Esophagus muscularis mucosa (tissue), 4 donors: ENCODE measurements at regions not wholly inside any gene's neighbourhood (a gene's known extent, or its start where the extent isn't known, plus 50 kb on each side); places are given as distances from the start of the nearest gene placed in this dataset.

Source experiments
- CTCF ChIP-seq, 3 experiments: fragments of 200-600 bp in 2 of 3; fragments of 450-650 bp in 1 of 3; sonication (generic) in 2 of 3; IDR thresholded peaks; one replicate each; pipeline ENCODE4 v1.5.1; 2017 to 2019; ENCODE audit warnings: antibody characterized with exemption in 3 of 3, mild to moderate bottlenecking in 2 of 3, moderate library complexity in 1 of 3
- EP300 ChIP-seq: sonication (generic); formaldehyde crosslinking; IDR thresholded peaks from one replicate; pipeline ENCODE4 v1.6.1; 2017; ENCODE audit warnings: antibody characterized with exemption
- POLR2A ChIP-seq: fragments of 450-650 bp; IDR thresholded peaks from one replicate; pipeline ENCODE4 v1.6.1; 2017; ENCODE audit warnings: antibody characterized with exemption, moderate library complexity, mild to moderate bottlenecking, low read depth

- no peak for TF ChIP-seq EP300
- no peak for TF ChIP-seq CTCF (IDR thresholded peaks at IDR 0.05)
- no peak for TF ChIP-seq POLR2A
Measured at GRCh38 chr4:176453079-176453478, 133.3 kb downstream of the SPCS3 start.
